IMR-90 (cell line): ENCODE measurements at regions not wholly inside any gene's neighbourhood (a gene's known extent, or its start where the extent isn't known, plus 50 kb on each side); places are given as distances from the start of the nearest gene placed in this dataset.

ENCODE experiments used
- ATAC-seq: fragments of 200-7000 bp; cut with Tn5 transposase; 2 replicates; pipeline ENCODE4 v1.9.1; 2020; ENCODE audit warnings: low read depth, mild to moderate bottlenecking, moderate library complexity
- BruUV-seq: library from RNA; stranded (reverse); fragments of 400-500 nt; replicated peaks from 2 replicates; lab custom pipeline; 2021; lab: Mats Ljungman, UMichigan
- CTCF ChIA-PET: fragments of 300-600 bp; formaldehyde crosslinking; extraction: SDS; loops from one replicate; lab custom pipeline; 2021; ENCODE audit warnings: antibody characterized with exemption; lab: Yijun Ruan, JAX
- POLR2A ChIA-PET: fragments of 300-600 bp; sonication (Branson Sonifier 250); formaldehyde crosslinking; loops from one replicate; lab custom pipeline; 2022; ENCODE audit warnings: antibody characterized with exemption; ENCODE audit not compliant: unreplicated experiment; lab: Charles Lee
- DNase-seq: peaks from one replicate; pipeline ENCODE4 v3.0.0; 2013
- H2AFZ ChIP-seq: replicated peaks from 2 replicates; pipeline ENCODE3; 2013; ENCODE audit warnings: low read length, mild to moderate bottlenecking; ENCODE audit not compliant: poor library complexity
- H2AK5ac ChIP-seq: 2 replicates; pipeline ENCODE4 v1.6.1; 2013; ENCODE audit warnings: low read depth, low read length, inconsistent platforms
- H2AK9ac ChIP-seq: replicated peaks from 2 replicates; pipeline ENCODE3; 2013; ENCODE audit warnings: mild to moderate bottlenecking, low read depth, low read length, moderate library complexity; ENCODE audit not compliant: poor library complexity
- H2BK120ac ChIP-seq: 2 replicates; pipeline ENCODE4 v1.6.1; 2013; ENCODE audit warnings: low read depth, low read length, inconsistent platforms
- H2BK15ac ChIP-seq: 3 replicates; pipeline ENCODE4 v1.6.1; 2013; ENCODE audit warnings: low read depth, low read length, inconsistent platforms
- H2BK20ac ChIP-seq: 2 replicates; pipeline ENCODE4 v1.6.1; 2013; ENCODE audit warnings: low read depth, mild to moderate bottlenecking, inconsistent platforms, low read length, moderate library complexity
- H2BK5ac ChIP-seq: 2 replicates; pipeline ENCODE4 v1.6.1; 2013; ENCODE audit warnings: mild to moderate bottlenecking, low read depth, low read length, inconsistent platforms; ENCODE audit not compliant: poor library complexity, severe bottlenecking
- H3K14ac ChIP-seq: replicated peaks from 2 replicates; pipeline ENCODE4 v1.6.1; 2013; ENCODE audit warnings: low read depth, low read length, inconsistent platforms
- H3K18ac ChIP-seq: 2 replicates; pipeline ENCODE4 v1.6.1; 2013; ENCODE audit warnings: low read depth, low read length, control low read depth
- H3K23ac ChIP-seq: 2 replicates; pipeline ENCODE4 v1.6.1; 2013; ENCODE audit warnings: low read depth, low read length, inconsistent platforms
- H3K27ac ChIP-seq: 2 replicates; pipeline ENCODE4 v1.5.1; 2013; ENCODE audit warnings: mild to moderate bottlenecking, control low read depth, low read length; ENCODE audit not compliant: insufficient read depth
- H3K27me3 ChIP-seq: 2 replicates; pipeline ENCODE4 v1.6.1; 2013; ENCODE audit warnings: low read length; ENCODE audit not compliant: control insufficient read depth, insufficient read depth
- H3K36me3 ChIP-seq: 2 replicates; pipeline ENCODE4 v1.6.1; 2013; ENCODE audit warnings: low read length, mixed read lengths; ENCODE audit not compliant: control insufficient read depth, insufficient read depth
- H3K4ac ChIP-seq: 2 replicates; pipeline ENCODE4 v1.6.1; 2013; ENCODE audit warnings: low read depth, low read length, inconsistent platforms
- H3K4me1 ChIP-seq: 2 replicates; pipeline ENCODE4 v1.6.1; 2013; ENCODE audit warnings: low read length, mixed read lengths; ENCODE audit not compliant: control insufficient read depth, insufficient read depth
- H3K4me2 ChIP-seq: 2 replicates; pipeline ENCODE4 v1.6.1; 2013; ENCODE audit warnings: low read depth, mild to moderate bottlenecking, control low read depth, low read length, moderate library complexity
- H3K4me3 ChIP-seq: 2 replicates; pipeline ENCODE4 v1.5.1; 2013; ENCODE audit warnings: low read depth, mild to moderate bottlenecking, control low read depth, low read length, moderate library complexity; ENCODE audit not compliant: insufficient read depth
- H3K56ac ChIP-seq: 2 replicates; pipeline ENCODE4 v1.6.1; 2013; ENCODE audit warnings: low read length, inconsistent platforms; ENCODE audit not compliant: insufficient read depth; ENCODE audit errors: extremely low read depth
- H3K79me1 ChIP-seq, 2 experiments: 2 replicates each; pipeline ENCODE4 v1.6.1; 2013; ENCODE audit warnings: low read length in 2 of 2, inconsistent platforms in 1 of 2, low read depth in 1 of 2
- H3K9ac ChIP-seq: 2 replicates; pipeline ENCODE4 v1.6.1; 2013; ENCODE audit warnings: low read depth, low read length, control low read depth
- H3K9me1 ChIP-seq: 2 replicates; pipeline ENCODE4 v1.6.1; 2013; ENCODE audit warnings: low read length, inconsistent platforms; ENCODE audit not compliant: insufficient read depth
- H3K9me3 ChIP-seq: 2 replicates; pipeline ENCODE4 v1.6.1; 2013; ENCODE audit warnings: low read length; ENCODE audit not compliant: control insufficient read depth, insufficient read depth
- H4K20me1 ChIP-seq: 2 replicates; pipeline ENCODE4 v1.6.1; 2013; ENCODE audit warnings: low read length, inconsistent platforms; ENCODE audit not compliant: insufficient read depth
- H4K5ac ChIP-seq: 2 replicates; pipeline ENCODE4 v1.6.1; 2013; ENCODE audit warnings: mild to moderate bottlenecking, low read depth, low read length, control low read depth
- H4K8ac ChIP-seq, 2 experiments: 2 replicates each; pipeline ENCODE4 v1.6.1; 2013; ENCODE audit warnings: low read depth in 2 of 2, low read length in 2 of 2, control low read depth in 1 of 2, inconsistent platforms in 1 of 2
- H4K91ac ChIP-seq: 2 replicates; pipeline ENCODE4 v1.6.1; 2013; ENCODE audit warnings: low read depth, low read length, inconsistent platforms; ENCODE audit not compliant: insufficient read depth
- BHLHE40 ChIP-seq: fragments of 150-350 bp; IDR thresholded peaks from 2 replicates; pipeline ENCODE4 v1.6.1; 2016; ENCODE audit warnings: mild to moderate bottlenecking, low read depth, low read length
- CEBPB ChIP-seq: IDR thresholded peaks from 2 replicates; pipeline ENCODE4 v1.6.1; 2012; ENCODE audit warnings: low read depth, low read length, improper control_type of control experiment
- CHD1 ChIP-seq: IDR thresholded peaks from 2 replicates; pipeline ENCODE4 v1.6.1; 2012; ENCODE audit warnings: low read depth, low read length, improper control_type of control experiment
- CTCF ChIP-seq: conservative IDR thresholded peaks from 2 replicates; pipeline ENCODE4 v1.5.1; 2012; ENCODE audit warnings: mild to moderate bottlenecking, low read depth, low read length, improper control_type of control experiment
- ELK1 ChIP-seq: fragments of 150-350 bp; IDR thresholded peaks from 2 replicates; pipeline ENCODE4 v1.6.1; 2016; ENCODE audit warnings: low read depth, mild to moderate bottlenecking, low read length, moderate library complexity, borderline replicate concordance
- FOS ChIP-seq: fragments of 150-350 bp; IDR thresholded peaks from 2 replicates; pipeline ENCODE4 v1.6.1; 2016; ENCODE audit warnings: low read depth, low read length
- MAFK ChIP-seq: IDR thresholded peaks from 2 replicates; pipeline ENCODE4 v1.6.1; 2012; ENCODE audit warnings: low read depth, low read length, improper control_type of control experiment
- MAZ ChIP-seq: IDR thresholded peaks from 2 replicates; pipeline ENCODE4 v1.6.1; 2012; ENCODE audit warnings: low read depth, mild to moderate bottlenecking, low read length, improper control_type of control experiment, moderate library complexity, borderline replicate concordance
- MXI1 ChIP-seq: IDR thresholded peaks from 2 replicates; pipeline ENCODE4 v1.6.1; 2012; ENCODE audit warnings: low read depth, mild to moderate bottlenecking, low read length, moderate library complexity, borderline replicate concordance
- NFE2L2 ChIP-seq: fragments of 150-350 bp; IDR thresholded peaks from 2 replicates; pipeline ENCODE4 v1.6.1; 2016; ENCODE audit warnings: low read depth, mild to moderate bottlenecking, low read length
- POLR2A ChIP-seq: IDR thresholded peaks from 2 replicates; pipeline ENCODE4 v1.6.1; 2012; ENCODE audit warnings: mild to moderate bottlenecking, low read depth, low read length
- RAD21 ChIP-seq: IDR thresholded peaks from 2 replicates; pipeline ENCODE4 v1.6.1; 2012; ENCODE audit warnings: low read length, improper control_type of control experiment
- RCOR1 ChIP-seq: IDR thresholded peaks from 2 replicates; pipeline ENCODE4 v1.6.1; 2012; ENCODE audit warnings: mild to moderate bottlenecking, low read length, improper control_type of control experiment; ENCODE audit not compliant: insufficient replicate concordance
- RFX5 ChIP-seq: IDR thresholded peaks from 2 replicates; pipeline ENCODE4 v1.8.0; 2012; ENCODE audit warnings: low read depth, mild to moderate bottlenecking, low read length, moderate library complexity
- SMC3 ChIP-seq: fragments of 150-350 bp; IDR thresholded peaks from 2 replicates; pipeline ENCODE4 v1.6.1; 2016; ENCODE audit warnings: low read depth, mild to moderate bottlenecking, antibody characterized with exemption, low read length, moderate library complexity
- USF2 ChIP-seq: fragments of 150-350 bp; IDR thresholded peaks from 2 replicates; pipeline ENCODE4 v1.6.1; 2017; ENCODE audit warnings: mild to moderate bottlenecking, antibody characterized with exemption, low read length, low read depth
- WGBS, 2 experiments: methylation state at CpG; one replicate each; pipeline versions ENCODE4 v1.1.5 to v1.1.7; 2013; ENCODE audit warnings: missing lambda C conversion rate in 2 of 2; ENCODE audit not compliant: insufficient read length in 1 of 2; ENCODE audit errors: extremely low coverage in 2 of 2; 5-methylcytosine and 5-hydroxymethylcytosine counted together
- dilution Hi-C: fragments of 300-500 bp; cut with HindIII; formaldehyde crosslinking; loops from one replicate; pipeline ENCODE4 v1.14.3; 2018; ENCODE audit warnings: low sequenced_read_pairs; ENCODE audit not compliant: unreplicated experiment
- in situ Hi-C: fragments of 300-500 bp; cut with MboI; formaldehyde crosslinking; loops from 3 replicates; pipeline ENCODE4 v1.14.3; 2019; ENCODE audit warnings: low sequenced_read_pairs, inconsistent platforms, mixed read lengths
- intact Hi-C: fragments of 100-400 bp; cut with micrococcal nuclease; formaldehyde crosslinking; loops from 2 replicates; pipeline ENCODE4 v1.10.0; 2022

GRCh38 chr16:26194526-26194925 lies 502.8 kb downstream of the HS3ST4 start:
- Histone ChIP-seq H2BK20ac (no peak overlapping the region), H3K27ac (no peak overlapping the region), H3K9me3 (peaks cover 6% of the 10 kb centered on the region; the same call in 1 of the 2 replicates), H3K4me1 (no peaks in the 10 kb centered on the region), H2BK15ac (no peak overlapping the region), H3K9ac (no peak overlapping the region), H2AFZ (no peak overlapping the region), H3K79me1 (no peaks in the 10 kb centered on the region), H3K36me3 (no peaks in the 10 kb centered on the region), H4K5ac (no peak overlapping the region), H2BK120ac (no peak overlapping the region), H3K14ac (no peak overlapping the region), H3K9me1 (no peaks in the 10 kb centered on the region), H4K8ac (no peak overlapping the region), H3K18ac (no peak overlapping the region), H2AK5ac (no peak overlapping the region), H3K4me2 (no peak overlapping the region), H3K23ac (no peak overlapping the region), H3K4me3 (no peak overlapping the region), H2BK5ac (no peak overlapping the region), H4K20me1 (no peaks in the 10 kb centered on the region), H3K56ac (no peak overlapping the region), H4K91ac (no peak overlapping the region), H3K27me3 (no peaks in the 10 kb centered on the region), H3K4ac (no peak overlapping the region), H2AK9ac (no peak overlapping the region)
- DNase-seq (no peak), ATAC-seq (no peak)
- dilution Hi-C loops (no loop called here), intact Hi-C loops (no loop called here), in situ Hi-C loops (no loop called here)
- POLR2A ChIA-PET, result no interaction called here
- no peak for TF ChIP-seq CEBPB
- TF ChIP-seq RCOR1, result no peak
- TF ChIP-seq CHD1, result no peak
- no peak for TF ChIP-seq RFX5
- TF ChIP-seq SMC3, result no peak
- no peak for TF ChIP-seq CTCF
- TF ChIP-seq MXI1, result no peak
- no peak for TF ChIP-seq MAZ
- no peak for TF ChIP-seq POLR2A
- no peak for TF ChIP-seq MAFK
- TF ChIP-seq USF2, result no peak
- no peak for TF ChIP-seq ELK1
- TF ChIP-seq RAD21, result no peak
- TF ChIP-seq BHLHE40, result no peak
- no peak for TF ChIP-seq NFE2L2
- TF ChIP-seq FOS, result no peak
- CTCF ChIA-PET, result no interaction called here
- BruUV-seq, result no TSS peak
- 57% methylated on average over 1 of the region's 3 CpGs; no CpG with 5 or more reads in 1 of the 2 experiments for WGBS, 2 experiments
